HG03442 (cell line): ENCODE measurements at regions not wholly inside any gene's neighbourhood (a gene's known extent, or its start where the extent isn't known, plus 50 kb on each side); places are given as distances from the start of the nearest gene placed in this dataset.

ENCODE experiments used
- ATAC-seq: cut with Tn5 transposase; IDR thresholded peaks from one replicate; pipeline ENCODE4 v1.9.1; 2021; ENCODE audit warnings: mild to moderate bottlenecking, moderate library complexity; ENCODE audit not compliant: unreplicated experiment

DNA sequence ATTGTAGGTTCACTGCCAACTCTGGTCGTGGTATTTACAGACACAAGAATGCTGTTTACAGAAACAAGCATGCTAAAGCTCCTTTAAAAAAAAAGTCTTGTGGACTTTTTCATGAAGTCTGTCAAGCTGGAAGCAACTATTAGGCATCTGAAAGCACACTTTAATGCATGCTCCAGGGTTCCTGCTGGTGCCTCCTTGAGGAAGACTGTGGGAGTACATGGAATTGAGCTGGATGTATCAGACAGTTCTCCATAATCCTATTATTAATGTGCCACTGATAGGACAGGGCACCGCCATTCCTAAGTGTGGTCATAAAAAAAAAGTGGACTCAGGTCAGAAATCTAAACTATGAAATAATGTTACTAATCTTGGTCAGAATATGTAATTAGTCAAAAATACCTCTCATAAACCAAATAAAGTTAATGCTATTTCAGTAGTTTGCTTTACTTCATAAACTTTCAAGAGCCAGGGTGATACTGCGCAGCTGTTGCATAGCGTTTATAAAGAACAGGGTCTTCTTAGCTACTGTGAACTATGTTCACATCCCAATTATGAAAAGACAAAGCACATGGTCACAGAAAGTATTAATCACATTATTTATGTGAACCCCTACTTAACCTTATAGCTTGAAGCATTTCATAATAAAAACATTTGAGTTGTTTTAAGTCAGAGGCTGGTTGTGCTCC lies 390.8 kb upstream of the PTGER4 start:
- ATAC-seq: no peak

DNA sequence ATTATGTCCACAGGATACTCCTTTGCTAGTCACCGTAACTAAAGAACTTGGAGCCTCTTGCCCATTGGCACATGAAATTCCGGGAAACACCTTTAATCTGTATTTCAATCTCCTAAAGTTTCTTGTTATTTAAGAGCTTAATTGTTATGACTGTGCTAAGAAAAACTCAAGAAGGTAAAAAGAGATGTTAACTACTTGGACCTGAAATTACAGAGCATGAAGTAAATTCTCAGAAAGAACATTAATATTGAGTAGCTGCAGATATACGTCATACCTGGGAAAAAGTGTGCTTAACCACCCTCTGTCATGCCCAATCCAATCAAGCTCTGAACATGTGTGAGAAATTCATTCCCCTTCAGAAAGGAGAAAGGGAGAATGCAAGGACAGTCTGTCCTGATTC lies 394.9 kb upstream of the PTGER4 start:
- ATAC-seq: no peak

DNA sequence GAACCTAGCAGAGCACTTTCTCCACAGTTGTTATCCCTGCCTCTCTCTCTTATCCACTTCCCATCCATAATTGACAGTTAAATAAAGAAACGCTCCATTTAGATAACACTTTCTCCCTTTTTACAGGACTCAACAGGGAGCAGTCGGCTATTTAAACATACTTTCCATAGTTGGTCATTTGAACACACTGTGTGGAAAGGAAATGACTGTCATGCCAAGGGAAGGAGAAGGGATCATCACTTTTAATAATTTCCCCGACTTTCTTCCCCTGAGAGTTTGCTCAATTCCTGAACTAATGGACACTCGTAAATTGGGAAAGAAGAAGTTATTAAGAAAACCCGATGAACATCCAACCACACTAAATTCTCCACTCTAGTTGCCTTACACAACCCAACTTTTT lies 400.8 kb upstream of the PTGER4 start:
- ATAC-seq: no peak

DNA sequence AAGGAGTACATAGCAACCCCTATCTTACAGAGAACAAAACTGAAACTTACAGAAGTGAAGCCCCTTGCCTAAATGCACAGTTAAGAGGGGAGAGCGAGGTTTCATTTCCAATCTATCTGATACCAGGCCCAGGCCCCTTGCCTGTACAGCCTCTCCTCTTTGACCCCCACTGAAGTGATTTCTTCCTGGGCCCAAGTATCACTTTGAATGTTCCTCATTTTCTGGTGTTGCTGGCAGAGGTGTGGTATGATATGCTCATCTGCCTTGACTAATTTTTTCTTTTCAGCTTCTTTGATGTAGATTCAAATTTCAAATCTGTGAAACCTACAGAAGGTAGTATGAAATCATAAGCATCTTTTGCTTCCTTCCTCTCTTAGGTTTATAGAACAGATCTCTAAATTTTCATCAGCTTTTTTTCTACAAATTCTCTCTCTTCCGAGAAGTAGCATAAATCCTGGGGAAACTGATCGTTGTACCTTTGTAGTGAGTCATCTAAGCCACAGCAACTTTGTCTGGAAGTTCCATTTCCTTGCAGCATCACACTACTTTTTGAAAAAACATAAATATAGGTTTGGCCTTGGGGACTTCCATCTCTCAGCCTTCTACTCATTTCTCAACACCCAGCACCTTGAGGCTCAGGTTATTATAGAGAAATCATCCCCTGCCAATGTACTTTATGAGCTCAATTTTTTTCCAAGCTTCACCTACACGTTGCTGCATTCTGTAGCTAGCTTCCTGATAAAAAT lies 402.4 kb upstream of the PTGER4 start:
- peak; percentile 83 for ATAC-seq

DNA sequence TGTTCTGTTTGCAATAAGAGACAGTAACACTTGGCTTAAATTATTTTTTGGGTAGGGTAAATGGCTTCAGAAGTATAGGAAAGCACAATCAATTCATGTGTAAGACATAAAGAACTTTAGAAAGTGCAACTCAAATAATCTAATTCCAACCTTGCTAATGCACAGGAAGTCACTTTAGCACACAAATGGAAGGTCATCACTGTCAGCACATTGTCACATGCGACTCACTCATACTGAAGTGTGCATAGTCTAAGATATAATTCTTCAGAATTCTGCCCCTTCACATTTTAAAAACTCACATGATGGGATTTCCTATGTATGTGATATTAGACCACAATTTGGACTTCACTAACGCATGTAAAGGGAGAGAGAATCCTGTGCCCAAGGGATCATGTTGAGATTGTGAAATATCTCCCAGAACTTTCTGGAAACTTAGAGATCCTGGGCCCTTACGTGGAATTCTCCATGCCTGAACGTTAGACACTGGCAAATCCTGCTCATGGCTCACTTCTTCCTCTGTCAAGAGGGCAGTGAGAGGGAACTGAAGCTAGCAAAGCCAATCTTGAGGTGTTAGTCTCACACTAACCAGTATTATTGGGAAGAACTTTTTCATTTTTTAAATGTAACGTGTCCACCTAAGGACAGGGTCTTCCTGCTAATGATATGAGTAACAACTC lies 403.2 kb upstream of the PTGER4 start:
- peak; percentile 15 for ATAC-seq

DNA sequence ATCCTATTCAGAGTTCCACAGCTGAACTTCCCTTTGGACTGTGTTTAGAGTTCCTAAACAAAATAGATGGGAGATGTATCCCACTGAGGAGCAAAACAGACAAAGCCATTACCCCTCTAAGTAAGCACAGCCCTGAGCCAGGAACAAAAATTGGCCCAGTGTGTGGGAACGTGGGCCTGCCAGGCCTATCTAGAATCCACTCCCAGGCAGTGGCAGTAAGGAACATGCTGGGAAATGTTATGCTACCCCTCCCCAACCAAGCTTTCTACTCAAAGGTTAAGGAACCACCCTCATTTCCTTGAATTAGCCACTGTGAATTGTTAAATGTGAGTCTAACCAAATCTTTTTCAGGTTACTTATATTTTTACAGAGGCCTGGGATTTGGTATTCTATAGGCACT lies 405.1 kb upstream of the PTGER4 start:
- no peak for ATAC-seq

DNA sequence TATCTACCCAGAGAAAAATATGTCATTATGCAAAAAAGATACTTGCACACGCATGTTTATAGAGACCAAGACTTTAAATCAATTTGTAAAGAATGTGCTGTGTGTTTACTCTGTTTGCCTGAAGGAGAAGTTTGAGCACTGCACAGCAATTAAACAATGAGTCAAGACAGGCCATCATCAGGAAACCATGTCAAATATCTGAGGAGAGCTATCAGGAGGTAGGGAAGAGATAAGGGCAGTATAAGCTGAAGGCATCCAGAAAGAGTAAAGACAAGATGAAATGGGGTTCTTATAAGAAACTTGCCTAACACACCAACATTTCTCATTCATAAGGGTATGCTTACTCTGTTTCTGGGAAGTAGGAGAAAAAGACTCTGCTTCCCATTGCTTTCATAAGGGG lies 405.8 kb upstream of the PTGER4 start:
- ATAC-seq: no peak

DNA sequence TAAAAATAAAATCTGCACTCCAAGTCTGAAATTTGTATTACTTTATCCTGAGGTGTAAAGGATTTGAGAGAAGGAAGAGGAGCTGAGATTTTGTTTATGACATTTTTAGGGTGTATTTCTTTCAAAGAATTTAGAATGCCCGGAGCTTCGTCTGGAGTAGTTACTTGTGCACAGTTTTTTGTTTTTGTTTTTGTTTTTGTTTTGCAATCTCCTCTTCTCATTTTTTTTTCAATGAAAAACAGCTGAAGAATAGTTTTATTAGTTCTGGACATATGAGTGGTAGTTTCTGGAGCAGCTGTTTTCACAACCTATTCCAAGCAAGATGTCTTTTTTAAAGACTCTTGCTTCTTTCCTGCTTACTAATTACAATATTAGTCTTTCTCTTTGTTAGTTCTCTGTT lies 408.2 kb upstream of the PTGER4 start:
- no peak for ATAC-seq

DNA sequence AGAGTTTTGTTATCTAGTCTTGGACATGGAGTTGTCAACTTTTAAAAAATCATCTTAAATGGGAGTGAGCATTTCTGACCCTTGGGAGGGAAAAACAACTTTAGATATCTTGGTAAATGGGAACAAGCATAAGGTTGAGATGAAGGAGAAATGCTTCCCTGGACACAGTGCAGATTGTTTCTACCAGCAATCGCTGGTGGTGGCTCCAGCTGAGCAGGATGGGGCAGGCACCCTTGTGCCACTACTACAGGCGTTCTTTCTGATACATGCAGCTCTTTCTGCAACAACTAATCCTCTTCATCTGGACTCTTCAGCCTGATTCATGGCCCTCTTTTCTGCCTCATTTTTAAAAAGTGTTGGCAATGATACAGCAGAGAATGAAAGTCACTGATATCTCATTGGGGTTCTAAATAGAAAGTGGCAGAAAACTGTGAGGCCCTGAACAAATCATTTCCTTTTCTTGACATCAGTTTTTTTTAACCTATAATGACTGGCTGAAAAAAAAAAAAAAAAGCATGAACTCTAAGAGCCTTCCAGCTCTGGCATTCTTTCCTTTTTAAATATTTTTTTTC lies 409.4 kb upstream of the PTGER4 start:
- ATAC-seq: no peak

DNA sequence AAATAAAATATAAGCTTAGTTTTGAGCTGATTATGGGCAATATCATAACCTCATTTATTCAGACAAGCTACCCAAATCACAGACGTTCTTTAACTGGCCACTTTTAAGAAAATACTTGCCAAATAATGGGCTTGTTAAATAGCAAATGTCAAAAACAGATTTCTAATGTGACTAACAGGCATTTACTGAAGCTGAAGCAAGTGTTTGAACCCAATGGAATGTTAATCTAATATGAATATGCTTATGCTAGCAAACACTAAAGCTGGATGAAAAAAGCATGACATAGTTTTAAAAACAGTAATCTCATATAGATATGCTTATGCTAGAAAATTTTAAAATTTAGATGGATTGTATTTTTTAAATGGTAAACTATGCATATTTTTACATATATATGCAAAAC lies 411.6 kb upstream of the PTGER4 start:
- no peak for ATAC-seq

DNA sequence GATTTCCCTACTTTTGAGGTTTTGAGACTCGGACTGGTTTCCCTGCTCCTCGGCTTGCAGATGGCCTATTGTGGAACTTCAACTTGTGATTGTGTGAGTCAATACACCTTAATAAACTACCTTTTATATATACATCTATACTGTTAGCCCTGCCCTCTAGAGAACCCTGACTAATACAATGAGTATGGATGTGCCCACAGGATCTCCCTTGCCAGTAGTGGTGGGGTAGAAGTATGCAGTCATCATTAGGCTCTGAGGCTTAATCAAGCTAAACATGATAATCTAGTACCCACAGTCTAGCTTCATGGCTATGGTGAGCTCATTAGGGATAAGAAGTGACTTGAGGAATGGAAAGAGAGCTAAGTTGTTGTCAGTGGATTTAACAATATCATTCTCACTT lies 412.8 kb upstream of the PTGER4 start:
- ATAC-seq: no peak

DNA sequence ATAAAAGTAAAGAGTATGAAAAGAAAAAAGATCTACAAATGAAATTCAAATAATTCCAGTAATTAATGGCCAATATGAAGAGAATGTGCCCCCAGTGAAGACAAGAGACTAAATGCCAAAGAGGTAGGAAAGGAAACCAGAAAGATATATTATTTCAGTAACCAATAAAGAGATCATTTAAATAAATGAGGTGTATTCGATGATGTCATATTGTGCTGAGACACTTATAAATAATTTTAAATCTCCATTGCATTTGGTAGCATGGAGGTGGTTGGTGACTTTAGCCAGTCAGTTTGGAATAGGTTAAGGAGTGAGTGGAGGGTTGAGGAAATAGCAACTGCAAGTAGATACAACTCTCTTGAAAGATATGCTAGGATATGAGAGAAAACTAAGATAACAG lies 417.7 kb upstream of the PTGER4 start:
- ATAC-seq: no peak

DNA sequence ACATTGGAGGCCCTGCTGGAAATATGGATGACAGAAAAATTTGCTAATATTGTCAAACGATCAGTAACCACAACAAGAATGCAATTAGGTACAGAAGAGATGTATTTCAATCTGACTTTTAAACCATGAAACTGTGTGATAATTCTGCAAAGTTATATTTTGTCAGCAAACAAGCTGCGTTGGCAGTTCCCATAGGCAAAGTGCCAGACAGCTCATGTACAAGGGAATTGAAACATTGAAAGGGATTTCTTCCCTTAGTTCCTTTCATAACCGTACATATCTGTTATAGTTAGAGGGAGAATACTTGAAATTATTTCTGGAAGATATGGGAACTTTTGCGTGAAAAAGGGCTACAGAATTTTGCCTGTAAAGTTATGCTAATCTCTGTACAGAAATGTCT lies 419.4 kb upstream of the PTGER4 start:
- ATAC-seq: no peak

DNA sequence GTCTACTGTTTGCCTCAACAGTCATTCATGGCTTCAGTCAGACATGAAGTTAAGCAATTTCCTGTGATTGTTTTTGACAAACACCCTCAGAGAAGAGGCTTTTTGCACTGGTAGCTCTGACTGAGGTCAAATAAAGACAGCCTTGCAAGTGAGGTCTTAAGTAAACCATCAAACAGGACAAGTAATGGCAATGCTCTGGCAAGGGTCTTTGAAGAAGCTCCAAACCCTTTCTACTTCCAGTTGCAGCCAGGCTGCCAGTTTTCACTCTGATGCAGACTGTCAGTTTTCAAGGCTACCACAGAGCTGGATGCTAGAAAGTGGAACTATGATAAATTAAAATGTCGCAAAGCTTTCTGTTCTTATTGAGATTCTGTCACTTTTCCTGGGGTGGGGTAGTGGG lies 421.5 kb upstream of the PTGER4 start:
- no peak for ATAC-seq

DNA sequence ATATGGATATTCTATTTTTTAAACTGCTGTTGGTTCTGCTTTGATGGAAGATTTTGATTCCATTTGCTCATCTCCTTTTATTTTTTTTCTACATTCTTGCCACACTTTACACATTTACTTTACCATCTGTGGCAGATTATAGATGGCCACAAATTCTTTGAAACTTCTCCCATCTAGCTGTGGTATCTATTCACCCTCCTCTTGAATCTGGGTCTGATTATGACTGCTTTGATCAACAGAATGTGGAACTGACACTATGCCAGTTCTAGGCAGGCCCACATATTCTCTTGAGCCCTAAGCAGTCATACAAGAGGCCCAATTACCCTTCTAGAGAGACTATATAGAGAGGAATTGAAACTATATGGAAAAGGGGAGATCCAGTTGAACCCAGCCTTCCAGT lies 439.0 kb upstream of the PTGER4 start:
- no peak for ATAC-seq

DNA sequence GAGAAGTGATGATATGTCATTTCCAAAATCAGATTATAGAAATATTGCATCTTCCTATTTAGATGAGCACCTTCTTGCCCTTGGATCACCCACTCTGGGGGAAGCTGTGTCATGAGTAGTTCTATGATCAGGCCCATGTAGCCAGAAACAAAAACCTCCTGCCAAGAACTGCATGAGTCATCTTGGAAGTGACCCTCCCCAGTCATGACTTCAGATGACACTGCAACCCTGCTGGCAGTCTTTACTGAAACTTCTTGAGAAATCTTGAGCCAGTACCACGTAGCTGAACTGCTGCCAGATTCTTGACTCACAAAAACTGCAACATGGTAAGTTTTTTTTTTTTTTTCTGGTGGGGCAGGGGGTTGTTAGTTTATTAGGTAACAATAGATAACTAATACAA lies 439.6 kb upstream of the PTGER4 start:
- ATAC-seq: no peak

DNA sequence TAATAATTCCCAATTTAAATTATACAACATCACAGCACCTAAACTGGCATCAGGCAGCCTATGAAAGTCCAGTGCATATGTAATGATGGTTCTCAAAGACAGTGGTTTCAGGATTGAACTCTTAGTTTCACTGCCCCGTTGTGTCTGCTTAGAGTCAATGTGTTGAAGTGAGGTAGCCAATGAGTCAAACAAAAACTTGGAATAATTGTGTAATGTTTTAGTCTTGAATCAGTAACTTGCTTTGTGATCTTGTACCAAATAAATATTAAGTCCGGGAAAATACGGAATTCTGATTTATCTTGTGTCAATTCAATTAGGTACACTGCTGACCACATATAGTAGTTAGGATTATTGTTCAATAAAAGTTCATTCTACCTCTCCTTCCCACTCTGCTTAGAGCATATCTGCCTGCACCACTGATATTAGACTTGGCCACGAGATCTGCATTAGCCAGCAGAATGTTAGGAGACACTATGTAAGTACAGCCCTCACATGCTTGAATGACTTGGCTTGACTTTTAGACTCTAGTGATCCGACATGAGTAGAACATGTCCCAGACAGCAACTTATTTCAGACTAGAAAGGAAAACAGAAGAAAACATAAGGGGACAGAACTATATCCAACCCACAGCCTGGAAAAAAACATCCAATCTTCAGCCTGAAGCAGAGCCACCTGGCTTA lies 441.5 kb upstream of the PTGER4 start:
- ATAC-seq: no peak

DNA sequence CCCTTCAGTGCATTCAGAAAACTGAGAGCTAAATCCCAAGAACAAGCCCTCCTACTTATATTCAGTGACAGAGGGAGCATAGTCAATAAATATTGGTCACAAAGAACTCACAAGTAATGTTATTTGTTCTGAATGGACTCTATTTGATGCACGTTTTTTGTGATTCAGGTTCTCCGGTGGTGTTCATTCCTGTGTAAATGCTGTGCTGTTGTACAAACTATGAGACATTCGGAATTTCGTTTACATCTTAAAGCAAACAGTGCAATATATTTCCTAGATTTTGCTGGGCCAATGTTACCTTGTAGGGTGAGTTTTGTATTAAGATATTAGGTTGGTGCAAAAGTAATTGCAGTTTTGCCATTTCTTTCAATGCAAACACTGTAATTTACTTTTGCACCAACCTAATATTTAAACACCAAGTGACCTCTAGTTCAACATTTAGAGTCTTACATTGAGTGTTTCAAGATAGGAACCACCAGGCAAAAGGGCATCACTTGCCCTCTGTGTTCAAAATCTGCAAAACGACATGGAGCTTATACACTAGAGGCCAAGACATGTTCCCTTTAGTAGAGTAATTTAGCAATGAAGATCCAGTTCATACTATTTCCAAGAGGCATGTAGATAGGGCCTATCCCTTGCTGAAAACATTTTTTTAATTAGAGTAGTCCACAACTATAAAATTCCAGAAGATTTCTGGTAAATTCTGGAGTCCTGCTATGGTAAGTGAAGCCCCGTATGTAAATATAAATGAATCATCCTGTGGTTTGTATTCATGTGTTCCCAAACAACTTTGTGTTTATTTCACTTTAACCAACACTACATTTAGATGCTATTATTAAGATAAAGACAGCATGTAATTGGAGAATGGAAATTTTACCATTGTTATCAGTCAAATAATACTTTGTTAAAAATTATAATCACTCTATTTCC lies 444.0 kb upstream of the PTGER4 start:
- ATAC-seq: no peak

DNA sequence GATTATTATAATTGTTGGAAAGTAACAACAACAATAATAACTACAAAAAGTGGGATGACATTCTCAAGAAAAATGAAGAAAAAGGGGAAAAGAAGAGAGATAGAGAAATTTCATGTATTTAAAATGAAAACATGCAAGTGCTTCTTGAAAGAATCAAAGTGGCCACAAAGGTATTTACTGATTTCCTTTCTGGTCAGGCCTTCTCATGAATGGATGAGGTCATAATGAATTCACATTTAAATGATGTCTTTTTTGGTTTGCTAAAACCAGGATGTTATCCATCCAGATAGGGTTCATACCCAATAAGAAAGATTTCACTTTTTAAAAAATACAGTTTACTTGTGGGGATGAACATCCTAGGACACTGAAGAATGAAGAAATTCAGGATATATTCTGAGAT lies 446.4 kb upstream of the PTGER4 start:
- no peak for ATAC-seq

DNA sequence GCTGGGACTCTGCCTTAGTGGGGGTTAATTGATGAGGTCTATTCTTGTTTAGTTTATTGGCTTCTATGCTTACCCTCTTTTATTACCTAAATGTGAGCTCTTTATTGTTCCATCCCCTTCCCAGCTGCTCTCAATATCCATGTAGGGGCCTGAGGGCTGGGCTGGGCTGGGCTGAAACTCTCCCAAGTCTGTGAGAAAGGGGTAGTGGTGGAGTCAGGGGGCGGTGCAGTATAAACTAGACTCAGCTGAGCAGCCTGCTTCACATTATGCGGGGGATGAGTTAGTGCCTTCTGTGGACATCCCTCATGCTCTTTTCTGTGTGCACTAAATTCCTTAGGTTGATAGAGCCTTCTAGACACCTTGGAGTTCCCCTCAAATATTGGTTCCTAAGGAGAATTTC lies 451.8 kb upstream of the PTGER4 start:
- ATAC-seq: no peak
